ENCODE measurements at regions not wholly inside any gene's neighbourhood (a gene's known extent, or its start where the extent isn't known, plus 50 kb on each side); places are given as distances from the start of the nearest gene placed in this dataset.

- H3K4me3 ChIP-seq (ENCODE audit: low read depth, low read length): no peak overlapping the region
- no peak for TF ChIP-seq CTCF (IDR thresholded peaks at IDR 0.05; ENCODE audit: low read depth, low read length)
Measured at GRCh38 chr3:64359735-64360134, 134.5 kb upstream of the PRICKLE2 start.

- no peak for TF ChIP-seq CTCF (IDR thresholded peaks at IDR 0.05; ENCODE audit: low read depth, low read length)
- H3K4me3 ChIP-seq (ENCODE audit: low read depth, low read length): no peak overlapping the region
Measured at GRCh38 chr3:64358853-64359252, 133.6 kb upstream of the PRICKLE2 start.

GRCh38 chr3:64358176-64358575, 132.9 kb upstream of the PRICKLE2 start:
- H3K4me3 ChIP-seq (ENCODE audit: low read depth, low read length): no peak overlapping the region
- TF ChIP-seq CTCF (IDR thresholded peaks at IDR 0.05; ENCODE audit: low read depth, low read length): no peak

GRCh38 chr3:64357481-64357880, 132.2 kb upstream of the PRICKLE2 start:
- H3K4me3 ChIP-seq (ENCODE audit: low read depth, low read length): no peak overlapping the region

GRCh38 chr3:64355401-64355807, 130.1 kb upstream of the PRICKLE2 start:
- H3K4me3 ChIP-seq (ENCODE audit: low read depth, low read length): no peak overlapping the region
- TF ChIP-seq CTCF (IDR thresholded peaks at IDR 0.05; ENCODE audit: low read depth, low read length): no peak

More at GRCh38 chr3:64357481-64357880, 132.2 kb upstream of the PRICKLE2 start:
- TF ChIP-seq CTCF (IDR thresholded peaks at IDR 0.05; ENCODE audit: low read depth, low read length): no peak

GRCh38 chr3:64354956-64355355, 129.7 kb upstream of the PRICKLE2 start:
- no peak for TF ChIP-seq CTCF (IDR thresholded peaks at IDR 0.05; ENCODE audit: low read depth, low read length)
- no peak overlapping the region for H3K4me3 ChIP-seq (ENCODE audit: low read depth, low read length)

- TF ChIP-seq CTCF (IDR thresholded peaks at IDR 0.05; ENCODE audit: low read depth, low read length): no peak
- no peak overlapping the region for H3K4me3 ChIP-seq (ENCODE audit: low read depth, low read length)
Measured at GRCh38 chr3:64354221-64354620, 129.0 kb upstream of the PRICKLE2 start.
